ENCODE measurements at regions not wholly inside any gene's neighbourhood (a gene's known extent, or its start where the extent isn't known, plus 50 kb on each side); places are given as distances from the start of the nearest gene placed in this dataset.

GRCh38 chr18:28269750-28270149 is 92.8 kb upstream of the CDH2 start:
- no peaks in the 10 kb centered on the region for H4K20me1 ChIP-seq (ENCODE audit: control insufficient read depth, insufficient read depth, low read length, poor library complexity, severe bottlenecking)
- H2AFZ ChIP-seq (ENCODE audit: insufficient read depth, low read depth, low read length, poor library complexity, severe bottlenecking), result no peak overlapping the region
- H3K27me3 ChIP-seq (replicated peaks in 1 of 4; ENCODE audit: control extremely low read depth in 1 of 4, control insufficient read depth in 3 of 4, insufficient read depth in 4 of 4, low read length in 3 of 4), result no peaks in the 10 kb centered on the region
- TF ChIP-seq CTCF (IDR thresholded peaks at IDR 0.05) (no peak), EZH2 (IDR thresholded peaks at IDR 0.05; ENCODE audit: borderline replicate concordance, insufficient read depth, low read depth, low read length, poor library complexity, severe bottlenecking) (no peak)
- no peaks in the 10 kb centered on the region for H3K9me3 ChIP-seq (ENCODE audit: control extremely low read depth in 1 of 3, control insufficient read depth in 2 of 3, insufficient read depth in 1 of 3, low read length in 2 of 3)
- WGBS (ENCODE audit: insufficient coverage), result no CpG with 5 or more reads among the region's 2 CpGs
- Mint-ChIP-seq H3K4me3 (no peak overlapping the region), H3K9me3 (ENCODE audit: insufficient read depth) (peaks cover 3% of the 10 kb centered on the region), H3K27me3 (no peaks in the 10 kb centered on the region), H3K4me1 (no peaks in the 10 kb centered on the region), H3K27ac (no peak overlapping the region)
- H3K79me2 ChIP-seq (ENCODE audit: control insufficient read depth, insufficient read depth, low read length), result no peaks in the 10 kb centered on the region
- H3K36me3 ChIP-seq (replicated peaks in 1 of 2; ENCODE audit: control extremely low read depth in 1 of 2, control insufficient read depth in 1 of 2, extremely low read depth in 1 of 2, insufficient read depth in 2 of 2, low read length in 1 of 2), result no peaks in the 10 kb centered on the region
- H3K9ac ChIP-seq (ENCODE audit: low read length), result no peak overlapping the region
- POLR2A ChIA-PET, result no interaction called here
- H3K4me2 ChIP-seq (replicated peaks; ENCODE audit: low read depth, low read length, poor library complexity, severe bottlenecking), result no peak overlapping the region
- intact Hi-C loops (cut with micrococcal nuclease), result no loop called here
- H3K27ac ChIP-seq (ENCODE audit: low read length in 2 of 2), result no peak overlapping the region
- DNase-seq (no peak), ATAC-seq (ENCODE audit: low read depth) (no peak)
- H3K4me3 ChIP-seq (ENCODE audit: control extremely low read depth in 1 of 5, extremely low read depth in 1 of 5, insufficient read depth in 1 of 5, low read depth in 2 of 5, low read length in 4 of 5), result no peak overlapping the region
- CTCF ChIA-PET, result no interaction called here
- no peaks in the 10 kb centered on the region for H3K4me1 ChIP-seq (ENCODE audit: control insufficient read depth in 2 of 2, insufficient read depth in 2 of 2, low read length in 2 of 2)

DNA sequence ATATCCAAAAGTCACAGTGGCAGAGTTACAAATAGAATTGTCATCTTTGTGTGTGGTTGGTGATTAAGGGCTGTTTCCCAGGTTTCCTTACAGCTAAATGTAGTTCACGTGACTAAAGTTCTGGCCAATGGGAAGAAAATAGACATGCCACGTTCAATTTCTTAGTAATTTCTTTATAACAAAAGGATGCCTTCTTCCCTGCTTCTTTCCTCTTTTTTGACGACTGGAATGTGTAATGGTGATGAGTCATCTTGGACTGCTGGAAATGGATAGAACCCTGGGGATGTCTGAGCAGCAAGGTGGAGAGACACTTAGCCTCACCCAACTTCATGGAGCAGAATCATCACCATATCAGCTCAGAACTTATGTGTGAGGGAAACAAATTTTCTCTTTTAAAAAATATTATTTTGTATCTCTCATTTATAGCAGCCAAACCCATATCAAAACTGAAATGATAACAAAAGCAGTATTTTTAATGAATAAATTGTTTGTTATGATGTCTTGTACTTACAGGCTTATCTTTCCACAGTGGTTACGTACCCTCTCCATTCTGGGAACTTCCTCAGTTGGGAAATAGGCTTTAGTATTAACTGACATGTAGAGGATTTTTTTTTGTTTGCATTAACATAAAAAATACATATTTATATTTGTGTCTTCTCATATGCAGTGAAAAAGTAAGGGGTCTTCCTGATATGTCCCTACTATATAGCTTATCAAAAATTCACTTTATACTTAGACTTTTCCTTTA is 91.1 kb upstream of the CDH2 start:
- Histone ChIP-seq H3K4me2 (replicated peaks; ENCODE audit: low read depth, low read length, poor library complexity, severe bottlenecking) (no peak overlapping the region), H3K9me3 (ENCODE audit: control extremely low read depth in 1 of 3, control insufficient read depth in 2 of 3, insufficient read depth in 1 of 3, low read length in 2 of 3) (no peaks in the 10 kb centered on the region), H3K27ac (ENCODE audit: low read length in 2 of 2) (no peak overlapping the region), H3K27me3 (replicated peaks in 1 of 4; ENCODE audit: control extremely low read depth in 1 of 4, control insufficient read depth in 3 of 4, insufficient read depth in 4 of 4, low read length in 3 of 4) (no peaks in the 10 kb centered on the region), H3K79me2 (ENCODE audit: control insufficient read depth, insufficient read depth, low read length) (no peaks in the 10 kb centered on the region), H2AFZ (ENCODE audit: insufficient read depth, low read depth, low read length, poor library complexity, severe bottlenecking) (no peak overlapping the region), H4K20me1 (ENCODE audit: control insufficient read depth, insufficient read depth, low read length, poor library complexity, severe bottlenecking) (no peaks in the 10 kb centered on the region), H3K9ac (ENCODE audit: low read length) (no peak overlapping the region), H3K36me3 (replicated peaks in 1 of 2; ENCODE audit: control extremely low read depth in 1 of 2, control insufficient read depth in 1 of 2, extremely low read depth in 1 of 2, insufficient read depth in 2 of 2, low read length in 1 of 2) (no peaks in the 10 kb centered on the region), H3K4me3 (ENCODE audit: control extremely low read depth in 1 of 5, extremely low read depth in 1 of 5, insufficient read depth in 1 of 5, low read depth in 2 of 5, low read length in 4 of 5) (no peak overlapping the region), H3K4me1 (ENCODE audit: control insufficient read depth in 2 of 2, insufficient read depth in 2 of 2, low read length in 2 of 2) (no peaks in the 10 kb centered on the region)
- ATAC-seq (ENCODE audit: low read depth) (no peak), DNase-seq (no peak)
- Mint-ChIP-seq H3K9me3 (ENCODE audit: insufficient read depth) (peaks cover 4% of the 10 kb centered on the region), H3K27ac (no peak overlapping the region), H3K27me3 (no peaks in the 10 kb centered on the region), H3K4me1 (no peaks in the 10 kb centered on the region), H3K4me3 (no peak overlapping the region)
- no CpG with 5 or more reads among the region's 4 CpGs for WGBS (ENCODE audit: insufficient coverage)
- ChIA-PET CTCF (no interaction called here), POLR2A (no interaction called here)
- intact Hi-C loops (cut with micrococcal nuclease), result no loop called here
- no peak for TF ChIP-seq EZH2 (IDR thresholded peaks at IDR 0.05; ENCODE audit: borderline replicate concordance, insufficient read depth, low read depth, low read length, poor library complexity, severe bottlenecking)
- TF ChIP-seq CTCF (IDR thresholded peaks at IDR 0.05), result no peak

Measured in B cell (primary cell).